Common myeloid progenitor, CD34-positive (primary cell): ENCODE measurements at regions not wholly inside any gene's neighbourhood (a gene's known extent, or its start where the extent isn't known, plus 50 kb on each side); places are given as distances from the start of the nearest gene placed in this dataset.
A peak's percentile ranks its signal among the peaks of the same experiment; 100 is the strongest.

Source experiments
- CTCF ChIA-PET: fragments of 350-600 bp; sonication (Branson Sonifier 250); formaldehyde crosslinking; loops from one replicate; lab custom pipeline; 2021; ENCODE audit warnings: antibody characterized with exemption; lab: Charles Lee
- POLR2A ChIA-PET: fragments of 350-600 bp; sonication (Branson Sonifier 250); formaldehyde crosslinking; loops from one replicate; lab custom pipeline; 2021; ENCODE audit warnings: antibody characterized with exemption; lab: Charles Lee
- DNase-seq, 3 donors: peaks; one replicate each; pipeline versions ENCODE4 v3.0.0 to v3.0.0-alpha.2; 2013
- H3K27ac ChIP-seq, 2 experiments: 1 replicate in 1 of 2; 2 replicates in 1 of 2; pipeline ENCODE4 v1.7.0; 2013; ENCODE audit warnings: inconsistent platforms in 2 of 2, low read length in 2 of 2, mild to moderate bottlenecking in 2 of 2, low read depth in 1 of 2, moderate library complexity in 1 of 2; ENCODE audit not compliant: severe bottlenecking in 2 of 2, insufficient read depth in 1 of 2, poor library complexity in 1 of 2
- H3K27me3 ChIP-seq, 5 experiments: replicated peaks in 2 of 5; 1 replicate in 3 of 5; 2 replicates in 2 of 5; pipeline versions ENCODE4 v1.6.1 to v1.7.0; 2013; ENCODE audit warnings: low read length in 4 of 5, mild to moderate bottlenecking in 2 of 5, moderate library complexity in 2 of 5, inconsistent platforms in 1 of 5; ENCODE audit not compliant: insufficient read depth in 5 of 5, control insufficient read depth in 4 of 5
- H3K36me3 ChIP-seq, 4 experiments: 1 replicate in 2 of 4; 2 replicates in 2 of 4; pipeline versions ENCODE4 v1.6.1 to v1.7.0; 2013; ENCODE audit warnings: low read length in 3 of 4, control low read depth in 1 of 4, mild to moderate bottlenecking in 1 of 4; ENCODE audit not compliant: control insufficient read depth in 4 of 4, insufficient read depth in 4 of 4
- H3K4me1 ChIP-seq, 4 experiments: 1 replicate in 3 of 4; 2 replicates in 1 of 4; pipeline versions ENCODE4 v1.6.1 to v1.7.1; 2013; ENCODE audit warnings: low read length in 3 of 4, mild to moderate bottlenecking in 3 of 4, control low read depth in 1 of 4, inconsistent platforms in 1 of 4, moderate library complexity in 1 of 4; ENCODE audit not compliant: control insufficient read depth in 4 of 4, insufficient read depth in 4 of 4; ENCODE audit errors: control extremely low read depth in 1 of 4
- H3K4me3 ChIP-seq, 7 experiments: 1 replicate in 4 of 7; 2 replicates in 3 of 7; pipeline versions ENCODE4 v1.5.1 to v1.7.0; 2013; ENCODE audit warnings: mild to moderate bottlenecking in 7 of 7, low read length in 6 of 7, moderate library complexity in 6 of 7, inconsistent platforms in 2 of 7, low read depth in 2 of 7, control low read depth in 1 of 7; ENCODE audit not compliant: insufficient read depth in 4 of 7, control insufficient read depth in 1 of 7; ENCODE audit errors: extremely low read depth in 1 of 7
- H3K9me3 ChIP-seq, 5 experiments: 1 replicate in 4 of 5; 2 replicates in 1 of 5; pipeline versions ENCODE4 v1.6.1 to v1.7.1; 2013; ENCODE audit warnings: low read length in 4 of 5, mild to moderate bottlenecking in 2 of 5, inconsistent platforms in 1 of 5, low read depth in 1 of 5, moderate library complexity in 1 of 5; ENCODE audit not compliant: control insufficient read depth in 4 of 5, insufficient read depth in 2 of 5; ENCODE audit errors: control extremely low read depth in 1 of 5
- WGBS: methylation state at CpG from one replicate; pipeline ENCODE4 v1.1.5; 2013; ENCODE audit not compliant: insufficient coverage; 5-methylcytosine and 5-hydroxymethylcytosine counted together

- Histone ChIP-seq H3K36me3 (no peaks in the 10 kb centered on the region), H3K27ac (no peak overlapping the region), H3K4me3 (no peak overlapping the region), H3K4me1 (peaks cover 0 to 10% (median 5%) of the 10 kb centered on the region in 4 experiments), H3K27me3 (peaks cover 4 to 44% (median 19%) of the 10 kb centered on the region in 5 experiments), H3K9me3 (no peaks in the 10 kb centered on the region)
- DNase-seq, result no peak
- CTCF ChIA-PET, result interaction anchor here (0.9 to 3.9 kb wide), 3 partner anchors 9 to 29 kb away, joined by 3 to 21 read pairs (median 5); no protein-coding TSS in a partner anchor
- POLR2A ChIA-PET, result no interaction called here
- WGBS, result 94% methylated on average over 7 of the region's 8 CpGs
Measured at GRCh38 chr19:30695171-30695875, 323.1 kb downstream of the ZNF536 start.

GRCh38 chr19:30694156-30694755, 322.1 kb downstream of the ZNF536 start:
- Histone ChIP-seq H3K27me3 (peaks cover 4 to 50% (median 23%) of the 10 kb centered on the region in 5 experiments), H3K9me3 (no peaks in the 10 kb centered on the region), H3K36me3 (no peaks in the 10 kb centered on the region), H3K4me3 (no peak overlapping the region), H3K27ac (no peak overlapping the region), H3K4me1 (peaks cover 0 to 10% (median 5%) of the 10 kb centered on the region in 4 experiments)
- 92% methylated on average over 2 of the region's 4 CpGs for WGBS
- CTCF ChIA-PET, result interaction anchor here (0.7 to 3.9 kb wide), 3 partner anchors 9 to 933 kb away, joined by 3 to 21 read pairs (median 4); no protein-coding TSS in a partner anchor
- peak in 1 of 3 donors; percentile 18 for DNase-seq
- POLR2A ChIA-PET, result no interaction called here

- POLR2A ChIA-PET, result no interaction called here
- Histone ChIP-seq H3K9me3 (no peaks in the 10 kb centered on the region), H3K36me3 (no peaks in the 10 kb centered on the region), H3K4me3 (peak overlapping the region in 2 of 7 experiments; percentile 9 to 50), H3K4me1 (peaks cover 0 to 10% (median 5%) of the 10 kb centered on the region in 4 experiments), H3K27ac (no peak overlapping the region), H3K27me3 (peaks cover 4 to 50% (median 24%) of the 10 kb centered on the region in 5 experiments)
- no peak for DNase-seq
- 84% methylated on average over 4 of the region's 12 CpGs for WGBS
- CTCF ChIA-PET, result interaction anchor here (1.3 to 3.9 kb wide), 2 partner anchors 10 to 23 kb away, joined by 3 to 21 read pairs; no protein-coding TSS in a partner anchor
Measured at GRCh38 chr19:30692879-30693503, 320.8 kb downstream of the ZNF536 start.

- H3K4me1 ChIP-seq, result peaks cover 0 to 14% (median 5%) of the 10 kb centered on the region in 4 experiments
- H3K27ac ChIP-seq, result no peak overlapping the region
- WGBS, result 14% methylated on average over 13 of the region's 21 CpGs
- H3K27me3 ChIP-seq, result peaks cover 4 to 50% (median 24%) of the 10 kb centered on the region in 5 experiments
- H3K36me3 ChIP-seq, result no peaks in the 10 kb centered on the region
- CTCF ChIA-PET, result interaction anchor here (1.3 to 3.9 kb wide), 2 partner anchors 9 to 22 kb away, joined by 3 to 21 read pairs; no protein-coding TSS in a partner anchor
- H3K9me3 ChIP-seq, result no peaks in the 10 kb centered on the region
- DNase-seq, result peak in 1 of 3 donors; percentile 39
- peak overlapping the region in 4 of 7 experiments; percentile 8 to 50 (median 10) for H3K4me3 ChIP-seq
- POLR2A ChIA-PET, result no interaction called here
Measured at GRCh38 chr19:30692181-30692811, 320.1 kb downstream of the ZNF536 start.

- Histone ChIP-seq H3K4me1 (peaks cover 0 to 19% (median 8%) of the 10 kb centered on the region in 4 experiments), H3K9me3 (no peaks in the 10 kb centered on the region), H3K4me3 (no peak overlapping the region), H3K27ac (no peak overlapping the region), H3K36me3 (no peaks in the 10 kb centered on the region), H3K27me3 (peaks cover 4 to 50% (median 24%) of the 10 kb centered on the region in 5 experiments)
- DNase-seq, result no peak
- ChIA-PET CTCF (no interaction called here), POLR2A (no interaction called here)
- WGBS, result 0% methylated on average over 1 of the region's 10 CpGs
Measured at GRCh38 chr19:30691819-30692166, 319.6 kb downstream of the ZNF536 start.

GRCh38 chr19:30690935-30691818, 319.0 kb downstream of the ZNF536 start:
- WGBS, result 60% methylated on average over 11 of the region's 22 CpGs
- no peak for DNase-seq
- Histone ChIP-seq H3K27me3 (peaks cover 4 to 54% (median 25%) of the 10 kb centered on the region in 5 experiments), H3K4me3 (no peak overlapping the region), H3K9me3 (no peaks in the 10 kb centered on the region), H3K36me3 (no peaks in the 10 kb centered on the region), H3K4me1 (peaks cover 0 to 23% (median 10%) of the 10 kb centered on the region in 4 experiments), H3K27ac (no peak overlapping the region)
- POLR2A ChIA-PET, result no interaction called here
- CTCF ChIA-PET, result no interaction called here
